ENCODE measurements at regions not wholly inside any gene's neighbourhood (a gene's known extent, or its start where the extent isn't known, plus 50 kb on each side); places are given as distances from the start of the nearest gene placed in this dataset.
"Not testable (repeated sequence)": the region's sequence is repeated elsewhere in the genome, so short reads cannot be mapped to it uniquely, and the experiment has no call there.

- Histone ChIP-seq H3K4me1 (ENCODE audit: control insufficient read depth in 3 of 3, insufficient read depth in 3 of 3, low read length in 3 of 3) (peaks cover 0 to 4% (median 0%) of the 10 kb centered on the region in 3 donors), H3K9me3 (ENCODE audit: control insufficient read depth in 3 of 3, low read length in 3 of 3) (no peaks in the 10 kb centered on the region), H3K36me3 (ENCODE audit: control insufficient read depth in 3 of 3, insufficient read depth in 3 of 3, low read length in 3 of 3) (no peaks in the 10 kb centered on the region), H3K27ac (ENCODE audit: low read depth, low read length) (no peak overlapping the region), H3K4me3 (ENCODE audit: low read length in 3 of 3) (no peak overlapping the region), H3K27me3 (ENCODE audit: control insufficient read depth in 3 of 3, insufficient read depth in 3 of 3, low read length in 3 of 3) (no peaks in the 10 kb centered on the region), H3K9ac (ENCODE audit: low read depth in 1 of 3, low read length in 3 of 3) (no peak overlapping the region)
These were observed 124.4 kb upstream of the HCRTR2 start for GRCh38 chr6:55049866-55050265.

GRCh38 chr6:55052846-55053245, 121.5 kb upstream of the HCRTR2 start:
- H3K9ac ChIP-seq (ENCODE audit: low read depth in 1 of 3, low read length in 3 of 3), result no peak overlapping the region
- no peaks in the 10 kb centered on the region for H3K36me3 ChIP-seq (ENCODE audit: control insufficient read depth in 3 of 3, insufficient read depth in 3 of 3, low read length in 3 of 3)
- H3K27ac ChIP-seq (ENCODE audit: low read depth, low read length), result no peak overlapping the region
- H3K9me3 ChIP-seq (ENCODE audit: control insufficient read depth in 3 of 3, low read length in 3 of 3), result no peaks in the 10 kb centered on the region
- no peak overlapping the region for H3K4me3 ChIP-seq (ENCODE audit: low read length in 3 of 3)
- H3K4me1 ChIP-seq (ENCODE audit: control insufficient read depth in 3 of 3, insufficient read depth in 3 of 3, low read length in 3 of 3), result no peaks in the 10 kb centered on the region
- H3K27me3 ChIP-seq (ENCODE audit: control insufficient read depth in 3 of 3, insufficient read depth in 3 of 3, low read length in 3 of 3), result no peaks in the 10 kb centered on the region

GRCh38 chr6:55058682-55059081, 115.6 kb upstream of the HCRTR2 start:
- Histone ChIP-seq H3K36me3 (ENCODE audit: control insufficient read depth in 3 of 3, insufficient read depth in 3 of 3, low read length in 3 of 3) (no peaks in the 10 kb centered on the region), H3K27ac (ENCODE audit: low read depth, low read length) (no peak overlapping the region), H3K27me3 (ENCODE audit: control insufficient read depth in 3 of 3, insufficient read depth in 3 of 3, low read length in 3 of 3) (no peaks in the 10 kb centered on the region), H3K9me3 (ENCODE audit: control insufficient read depth in 3 of 3, low read length in 3 of 3) (peaks cover 0 to 3% (median 0%) of the 10 kb centered on the region in 3 donors), H3K4me3 (ENCODE audit: low read length in 3 of 3) (no peak overlapping the region), H3K4me1 (ENCODE audit: control insufficient read depth in 3 of 3, insufficient read depth in 3 of 3, low read length in 3 of 3) (no peaks in the 10 kb centered on the region), H3K9ac (ENCODE audit: low read depth in 1 of 3, low read length in 3 of 3) (no peak overlapping the region)

GRCh38 chr6:55064711-55065420, 109.4 kb upstream of the HCRTR2 start:
- Histone ChIP-seq H3K9me3 (ENCODE audit: control insufficient read depth in 3 of 3, low read length in 3 of 3) (peaks cover 0 to 3% (median 0%) of the 10 kb centered on the region in 3 donors), H3K36me3 (ENCODE audit: control insufficient read depth in 3 of 3, insufficient read depth in 3 of 3, low read length in 3 of 3) (no peaks in the 10 kb centered on the region), H3K9ac (ENCODE audit: low read depth in 1 of 3, low read length in 3 of 3) (no peak overlapping the region), H3K27ac (ENCODE audit: low read depth, low read length) (peak overlapping the region; percentile 57), H3K4me1 (ENCODE audit: control insufficient read depth in 3 of 3, insufficient read depth in 3 of 3, low read length in 3 of 3) (peaks cover 3 to 16% (median 12%) of the 10 kb centered on the region in 3 donors), H3K27me3 (ENCODE audit: control insufficient read depth in 3 of 3, insufficient read depth in 3 of 3, low read length in 3 of 3) (no peaks in the 10 kb centered on the region), H3K4me3 (ENCODE audit: low read length in 3 of 3) (no peak overlapping the region)

- H3K36me3 ChIP-seq (ENCODE audit: control insufficient read depth in 3 of 3, insufficient read depth in 3 of 3, low read length in 3 of 3), result no peaks in the 10 kb centered on the region
- peaks cover 3 to 16% (median 12%) of the 10 kb centered on the region in 3 donors for H3K4me1 ChIP-seq (ENCODE audit: control insufficient read depth in 3 of 3, insufficient read depth in 3 of 3, low read length in 3 of 3)
- no peak overlapping the region for H3K27ac ChIP-seq (ENCODE audit: low read depth, low read length)
- no peak overlapping the region for H3K4me3 ChIP-seq (ENCODE audit: low read length in 3 of 3)
- H3K9me3 ChIP-seq (ENCODE audit: control insufficient read depth in 3 of 3, low read length in 3 of 3), result no peaks in the 10 kb centered on the region
- H3K9ac ChIP-seq (ENCODE audit: low read depth in 1 of 3, low read length in 3 of 3), result no peak overlapping the region
- H3K27me3 ChIP-seq (ENCODE audit: control insufficient read depth in 3 of 3, insufficient read depth in 3 of 3, low read length in 3 of 3), result no peaks in the 10 kb centered on the region
These were observed 105.1 kb upstream of the HCRTR2 start for GRCh38 chr6:55069132-55069781.

- H3K9ac ChIP-seq (ENCODE audit: low read depth in 1 of 3, low read length in 3 of 3), result no peak overlapping the region
- no peak overlapping the region for H3K4me3 ChIP-seq (ENCODE audit: low read length in 3 of 3)
- H3K27ac ChIP-seq (ENCODE audit: low read depth, low read length), result no peak overlapping the region
- no peaks in the 10 kb centered on the region for H3K4me1 ChIP-seq (ENCODE audit: control insufficient read depth in 3 of 3, insufficient read depth in 3 of 3, low read length in 3 of 3)
- no peaks in the 10 kb centered on the region for H3K27me3 ChIP-seq (ENCODE audit: control insufficient read depth in 3 of 3, insufficient read depth in 3 of 3, low read length in 3 of 3)
- H3K9me3 ChIP-seq (ENCODE audit: control insufficient read depth in 3 of 3, low read length in 3 of 3), result peaks cover 0 to 3% (median 0%) of the 10 kb centered on the region in 3 donors
- H3K36me3 ChIP-seq (ENCODE audit: control insufficient read depth in 3 of 3, insufficient read depth in 3 of 3, low read length in 3 of 3), result no peaks in the 10 kb centered on the region
These were observed 92.3 kb upstream of the HCRTR2 start for GRCh38 chr6:55082021-55082420.

GRCh38 chr6:55088011-55088410, 86.3 kb upstream of the HCRTR2 start:
- H3K9me3 ChIP-seq (ENCODE audit: control insufficient read depth in 3 of 3, low read length in 3 of 3); H3K27ac ChIP-seq (ENCODE audit: low read depth, low read length); H3K4me1 ChIP-seq (ENCODE audit: control insufficient read depth in 3 of 3, insufficient read depth in 3 of 3, low read length in 3 of 3); H3K27me3 ChIP-seq (ENCODE audit: control insufficient read depth in 3 of 3, insufficient read depth in 3 of 3, low read length in 3 of 3); H3K9ac ChIP-seq (ENCODE audit: low read depth in 1 of 3, low read length in 3 of 3); H3K36me3 ChIP-seq (ENCODE audit: control insufficient read depth in 3 of 3, insufficient read depth in 3 of 3, low read length in 3 of 3); H3K4me3 ChIP-seq (ENCODE audit: low read length in 3 of 3): not testable (repeated sequence)

- H3K36me3 ChIP-seq (ENCODE audit: control insufficient read depth in 3 of 3, insufficient read depth in 3 of 3, low read length in 3 of 3), result no peaks in the 10 kb centered on the region
- no peaks in the 10 kb centered on the region for H3K4me1 ChIP-seq (ENCODE audit: control insufficient read depth in 3 of 3, insufficient read depth in 3 of 3, low read length in 3 of 3)
- H3K27ac ChIP-seq (ENCODE audit: low read depth, low read length), result no peak overlapping the region
- no peaks in the 10 kb centered on the region for H3K27me3 ChIP-seq (ENCODE audit: control insufficient read depth in 3 of 3, insufficient read depth in 3 of 3, low read length in 3 of 3)
- no peak overlapping the region for H3K4me3 ChIP-seq (ENCODE audit: low read length in 3 of 3)
- peaks cover 0 to 3% (median 0%) of the 10 kb centered on the region in 3 donors for H3K9me3 ChIP-seq (ENCODE audit: control insufficient read depth in 3 of 3, low read length in 3 of 3)
- H3K9ac ChIP-seq (ENCODE audit: low read depth in 1 of 3, low read length in 3 of 3), result no peak overlapping the region
These were observed 85.4 kb upstream of the HCRTR2 start for GRCh38 chr6:55088902-55089301.

GRCh38 chr6:55089325-55089724, 85.0 kb upstream of the HCRTR2 start:
- no peaks in the 10 kb centered on the region for H3K27me3 ChIP-seq (ENCODE audit: control insufficient read depth in 3 of 3, insufficient read depth in 3 of 3, low read length in 3 of 3)
- H3K4me1 ChIP-seq (ENCODE audit: control insufficient read depth in 3 of 3, insufficient read depth in 3 of 3, low read length in 3 of 3), result no peaks in the 10 kb centered on the region

GRCh38 chr6:55100686-55101085, 73.6 kb upstream of the HCRTR2 start:
- H3K27ac ChIP-seq (ENCODE audit: low read depth, low read length), result no peak overlapping the region
- H3K36me3 ChIP-seq (ENCODE audit: control insufficient read depth in 3 of 3, insufficient read depth in 3 of 3, low read length in 3 of 3), result no peaks in the 10 kb centered on the region
- H3K27me3 ChIP-seq (ENCODE audit: control insufficient read depth in 3 of 3, insufficient read depth in 3 of 3, low read length in 3 of 3), result no peaks in the 10 kb centered on the region
- H3K9ac ChIP-seq (ENCODE audit: low read depth in 1 of 3, low read length in 3 of 3), result no peak overlapping the region
- no peak overlapping the region for H3K4me3 ChIP-seq (ENCODE audit: low read length in 3 of 3)
- no peaks in the 10 kb centered on the region for H3K9me3 ChIP-seq (ENCODE audit: control insufficient read depth in 3 of 3, low read length in 3 of 3)
- no peaks in the 10 kb centered on the region for H3K4me1 ChIP-seq (ENCODE audit: control insufficient read depth in 3 of 3, insufficient read depth in 3 of 3, low read length in 3 of 3)

More at GRCh38 chr6:55089325-55089724, 85.0 kb upstream of the HCRTR2 start:
- Histone ChIP-seq H3K9me3 (ENCODE audit: control insufficient read depth in 3 of 3, low read length in 3 of 3) (peaks cover 0 to under 1% (median 0%) of the 10 kb centered on the region in 3 donors), H3K36me3 (ENCODE audit: control insufficient read depth in 3 of 3, insufficient read depth in 3 of 3, low read length in 3 of 3) (no peaks in the 10 kb centered on the region), H3K27ac (ENCODE audit: low read depth, low read length) (no peak overlapping the region), H3K4me3 (ENCODE audit: low read length in 3 of 3) (no peak overlapping the region), H3K9ac (ENCODE audit: low read depth in 1 of 3, low read length in 3 of 3) (no peak overlapping the region)

Data from skeletal muscle tissue (tissue), 3 donors.